Posterior vena cava (tissue), 2 donors: ENCODE measurements at regions not wholly inside any gene's neighbourhood (a gene's known extent, or its start where the extent isn't known, plus 50 kb on each side); places are given as distances from the start of the nearest gene placed in this dataset.

Source experiments
- DNase-seq: peaks from one replicate; pipeline ENCODE4 v3.0.0-alpha.2; 2020; ENCODE audit warnings: low spot score
- intact Hi-C, 2 donors: fragments of 100-400 bp; cut with DNase I; formaldehyde crosslinking; loops; one replicate each; pipeline versions ENCODE4 v1.14.1 to v1.14.2; 2022 to 2023
- donor health status: DM: yes; HTN: yes; CAD: no.
- donor health status: DM: yes; HTN: yes; CAD: no.

- intact Hi-C loops = no loop called here
- DNase-seq = no peak
These were observed 238.8 kb downstream of the GXYLT1 start for GRCh38 chr12:41905759-41906297.

- intact Hi-C loops = no loop called here
These were observed 239.5 kb downstream of the GXYLT1 start for GRCh38 chr12:41905073-41905758.

DNA sequence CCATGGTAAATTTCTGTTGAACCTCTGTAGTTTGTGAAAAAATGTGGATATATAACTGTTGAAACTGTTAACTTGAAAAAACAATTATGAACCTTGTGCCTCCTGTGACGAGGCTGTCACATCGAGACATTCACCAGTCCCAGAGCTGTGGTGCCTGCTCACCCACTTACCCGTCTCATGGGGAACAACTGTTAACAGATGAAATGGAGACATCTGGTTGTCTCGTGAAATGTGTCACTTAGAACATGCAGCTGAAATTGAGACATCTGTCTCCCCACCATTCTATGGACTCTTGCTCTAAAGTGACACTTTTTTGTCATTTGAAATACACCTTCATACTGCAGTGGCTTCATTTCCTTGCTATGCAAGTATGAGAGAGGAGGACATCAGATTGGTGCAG lies 240.6 kb downstream of the GXYLT1 start:
- DNase-seq = no peak
- intact Hi-C loops = no loop called here

More at GRCh38 chr12:41905073-41905758, 239.5 kb downstream of the GXYLT1 start:
- DNase-seq = no peak

GRCh38 chr12:41903014-41903708 lies 241.5 kb downstream of the GXYLT1 start:
- intact Hi-C loops = no loop called here
- no peak for DNase-seq

GRCh38 chr12:41899577-41899976 lies 245.1 kb downstream of the GXYLT1 start:
- intact Hi-C loops = no loop called here
- DNase-seq = no peak

- intact Hi-C loops = no loop called here
These were observed 247.1 kb downstream of the GXYLT1 start for GRCh38 chr12:41897593-41897992.

DNA sequence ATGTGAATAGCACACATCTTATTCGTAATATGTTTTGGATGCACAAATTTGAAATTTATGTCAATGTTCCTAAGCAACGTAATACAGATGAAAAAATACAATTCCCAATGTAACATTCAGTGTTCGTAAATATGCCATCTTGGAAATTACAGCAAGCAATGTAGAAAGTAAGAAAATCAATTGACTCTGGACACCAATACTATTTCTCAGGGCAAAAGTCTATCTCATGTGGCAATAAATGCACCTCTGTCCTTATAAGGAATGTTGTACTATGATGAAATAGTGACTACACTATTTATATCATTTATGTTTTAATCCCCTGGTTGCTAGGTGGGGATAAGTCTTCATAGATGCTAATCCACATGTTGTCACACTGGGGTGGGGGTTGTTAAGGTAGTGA lies 251.2 kb downstream of the GXYLT1 start:
- DNase-seq = no peak
- intact Hi-C loops = no loop called here

More at GRCh38 chr12:41897593-41897992, 247.1 kb downstream of the GXYLT1 start:
- no peak for DNase-seq

GRCh38 chr12:41892302-41892701 lies 252.4 kb downstream of the GXYLT1 start:
- intact Hi-C loops = no loop called here
- DNase-seq = no peak

DNA sequence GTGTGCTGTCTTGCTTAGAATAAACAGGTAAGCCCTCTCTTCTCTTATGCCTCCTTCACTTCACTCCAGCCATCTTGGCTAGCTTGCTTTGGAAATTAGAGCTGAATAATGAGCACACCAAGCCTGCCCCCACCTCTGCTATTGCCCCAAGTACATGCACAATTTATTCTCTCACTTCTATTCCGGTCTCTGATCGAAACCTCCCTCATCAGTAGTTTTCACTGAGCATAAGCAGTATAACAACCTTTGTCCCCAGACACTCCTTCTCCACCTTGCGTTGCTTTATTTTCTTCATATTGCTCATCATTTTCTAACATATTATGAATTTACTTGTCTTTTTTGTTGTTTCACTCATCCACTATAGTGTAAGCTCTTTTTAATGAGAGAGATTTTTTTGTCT lies 253.4 kb downstream of the GXYLT1 start:
- DNase-seq = no peak
- intact Hi-C loops = no loop called here

GRCh38 chr12:41888285-41888684 lies 256.4 kb downstream of the GXYLT1 start:
- DNase-seq = no peak
- intact Hi-C loops = no loop called here

DNA sequence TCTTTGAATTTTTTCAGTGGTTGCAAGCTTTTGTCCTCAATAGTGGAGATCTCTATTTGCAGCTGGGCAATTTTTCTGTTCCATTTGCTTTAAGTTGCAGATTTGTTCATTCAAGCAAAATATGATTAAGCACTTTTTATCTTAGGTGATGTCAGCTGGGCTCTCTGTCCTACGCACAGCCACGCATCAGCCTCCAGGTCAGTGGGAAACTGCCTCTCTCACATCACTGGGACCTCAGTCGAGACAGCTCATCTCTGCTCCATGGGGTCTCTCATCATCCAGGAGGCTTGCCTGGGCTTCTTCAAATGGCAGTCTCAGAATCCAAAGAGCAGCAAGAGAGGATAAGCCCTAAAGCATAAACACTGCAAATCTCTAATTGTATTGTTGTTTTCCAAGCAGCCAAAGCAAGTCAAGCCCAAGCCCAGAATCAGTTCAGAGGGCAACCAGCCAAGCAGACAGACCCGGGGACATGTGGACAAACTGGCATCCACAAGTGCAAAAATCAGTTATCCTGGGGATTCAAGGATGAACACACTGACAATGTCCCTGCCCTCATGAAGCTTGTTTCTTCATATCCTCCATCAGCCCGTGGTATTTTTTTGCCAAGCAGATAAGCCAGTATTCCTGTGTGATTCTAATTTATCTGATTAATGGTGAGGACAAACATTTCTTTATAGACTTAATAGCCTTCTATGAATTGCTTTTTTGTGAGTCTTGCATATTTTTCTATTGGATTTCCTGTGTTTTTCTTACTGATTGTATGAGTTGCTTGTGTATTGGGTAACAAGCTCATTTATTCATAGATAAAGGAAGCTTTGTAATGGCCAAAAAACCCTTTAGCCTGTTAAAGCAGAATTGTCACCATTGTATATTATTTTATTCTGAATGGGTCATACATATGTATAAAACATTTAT lies 262.5 kb downstream of the GXYLT1 start:
- intact Hi-C loops = no loop called here
- DNase-seq = no peak

- DNase-seq = no peak
- intact Hi-C loops = no loop called here
These were observed 275.2 kb downstream of the GXYLT1 start for GRCh38 chr12:41869432-41869831.

DNA sequence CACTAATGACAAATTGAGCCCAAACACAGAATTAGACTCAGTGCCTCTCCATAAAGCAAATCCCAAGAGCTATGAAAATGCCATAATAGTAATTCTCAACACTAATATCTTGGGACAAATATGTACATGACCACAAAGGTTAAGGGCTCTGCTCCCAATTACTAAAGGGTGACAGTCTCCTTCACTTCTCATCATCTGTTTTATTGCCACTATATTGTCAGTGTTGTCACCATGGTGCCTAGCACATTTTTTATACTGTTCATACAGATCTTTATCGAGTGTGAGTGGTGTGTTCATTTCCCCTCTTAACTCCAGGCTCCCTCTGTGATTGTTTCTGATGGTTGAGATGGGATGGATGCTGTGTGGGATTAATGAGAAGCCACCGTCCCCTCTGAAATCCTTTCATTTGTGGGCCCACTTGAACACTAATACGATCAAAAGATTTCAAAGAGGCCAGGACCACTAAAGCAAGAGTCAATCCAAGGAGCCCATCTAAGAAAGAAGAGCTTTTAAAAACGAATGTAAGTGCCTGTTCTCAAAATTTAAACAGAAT lies 277.7 kb downstream of the GXYLT1 start:
- intact Hi-C loops = no loop called here
- DNase-seq = no peak

DNA sequence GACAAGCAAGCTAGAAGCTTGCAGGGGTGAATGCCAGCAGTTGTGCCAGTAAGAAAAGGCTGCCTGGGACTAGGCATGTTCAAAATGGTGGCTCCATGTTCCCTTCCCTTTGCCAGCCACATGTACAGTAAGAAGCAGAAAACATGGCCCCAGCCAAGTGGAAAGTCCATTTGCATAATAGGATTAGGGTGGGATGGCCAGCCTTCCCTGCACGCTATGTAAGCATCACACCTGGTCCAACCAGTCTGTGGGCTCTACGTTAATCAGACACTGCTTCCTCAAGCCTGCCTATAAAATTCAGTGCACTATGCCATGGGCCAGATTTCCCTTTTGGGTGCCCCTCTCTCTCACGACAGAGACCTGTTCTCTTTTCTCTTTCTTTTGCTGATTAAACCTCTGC lies 288.4 kb downstream of the GXYLT1 start:
- intact Hi-C loops = no loop called here
- DNase-seq = no peak

DNA sequence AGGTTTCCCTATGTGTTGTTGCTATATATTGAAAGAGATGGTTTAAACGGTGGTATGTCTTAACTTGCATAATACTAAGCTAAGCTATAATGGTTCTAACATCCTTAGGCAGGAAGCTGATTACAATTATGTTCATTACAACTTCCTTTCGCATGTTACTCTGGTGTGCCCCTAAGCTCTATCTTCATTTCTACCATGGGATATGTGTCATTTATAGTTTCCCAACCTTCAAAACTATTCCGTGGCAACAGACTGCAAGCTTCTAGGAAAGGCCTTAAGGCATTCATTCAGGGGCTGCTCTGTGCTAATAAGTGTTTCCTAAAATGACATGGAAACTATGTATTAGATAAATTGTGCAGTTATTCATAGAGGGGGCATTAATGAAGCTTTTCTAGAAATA lies 294.6 kb downstream of the GXYLT1 start:
- intact Hi-C loops = no loop called here
- DNase-seq = no peak

DNA sequence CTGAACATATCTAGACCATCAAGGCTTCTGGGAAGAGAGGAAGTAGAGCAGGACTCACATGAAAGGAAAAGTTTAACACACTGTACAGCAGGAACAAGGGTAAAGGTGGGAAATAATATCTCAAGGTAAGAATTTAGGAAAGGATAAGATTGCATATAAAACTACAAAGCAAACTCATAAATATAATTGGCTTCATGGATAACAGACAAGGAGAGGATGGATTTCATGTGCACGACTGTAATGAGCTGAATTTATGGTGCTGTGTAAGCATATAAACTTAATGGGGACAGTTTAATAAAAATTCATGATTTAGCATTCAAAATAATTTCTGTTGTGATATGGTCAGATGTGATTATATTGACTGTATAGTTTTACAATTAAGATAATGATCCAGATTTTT lies 298.0 kb downstream of the GXYLT1 start:
- intact Hi-C loops = no loop called here
- no peak for DNase-seq

DNA sequence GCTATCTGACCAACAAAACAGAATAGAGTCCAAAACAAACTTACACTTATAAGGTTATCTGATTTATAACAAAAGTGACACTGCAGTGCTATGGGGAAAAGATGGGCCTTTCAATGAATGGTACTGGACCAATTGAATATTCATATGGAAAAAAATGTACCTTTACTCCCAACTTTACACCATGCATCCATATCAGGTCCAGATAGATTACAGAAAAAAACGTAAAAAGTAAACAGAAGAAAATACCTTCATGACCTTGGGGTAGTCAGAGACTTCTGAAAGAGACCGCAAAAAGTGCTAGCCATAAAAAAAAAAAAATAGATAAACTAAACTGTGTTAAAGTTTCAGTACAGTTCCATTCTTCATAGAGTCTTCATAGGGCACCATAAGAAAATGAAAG lies 308.3 kb downstream of the GXYLT1 start:
- intact Hi-C loops = no loop called here
- DNase-seq = no peak

DNA sequence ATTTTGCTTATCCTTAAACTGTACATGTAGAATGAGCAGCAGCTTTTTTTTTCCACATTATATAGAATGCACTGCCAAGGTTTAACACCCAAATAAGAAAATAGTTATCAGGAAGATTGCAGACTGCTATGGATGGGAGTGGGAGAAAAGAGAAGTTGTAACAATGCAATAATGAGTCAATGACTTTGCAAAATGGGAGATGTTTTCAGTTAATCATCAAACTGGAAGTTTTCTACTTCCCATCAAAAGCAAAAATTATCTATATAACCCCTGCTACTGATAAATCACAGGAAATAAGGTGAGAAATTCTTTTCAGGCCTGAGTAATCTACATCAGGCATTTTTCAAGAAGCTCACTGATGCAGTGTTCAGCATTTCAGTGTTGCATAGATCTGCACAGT lies 309.1 kb downstream of the GXYLT1 start:
- intact Hi-C loops = no loop called here
- no peak for DNase-seq

DNA sequence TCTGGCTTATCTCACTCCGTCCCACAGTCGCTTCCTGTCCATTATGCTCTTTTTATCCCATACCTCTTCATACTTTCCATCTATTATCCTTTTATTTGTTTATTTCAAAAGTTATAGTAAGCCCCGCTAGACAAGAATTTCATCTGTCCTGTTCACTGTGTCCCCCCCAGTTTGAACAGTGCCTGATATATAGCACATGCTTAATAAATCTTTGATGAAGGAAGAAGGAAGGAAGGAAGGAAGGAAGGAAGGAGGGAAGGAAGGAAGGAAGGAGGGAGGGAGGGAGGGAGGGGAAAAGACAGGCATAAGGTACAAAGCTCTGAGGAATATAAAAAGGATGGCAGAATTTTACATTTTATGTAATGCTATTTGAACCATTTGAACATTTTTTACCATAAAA lies 324.7 kb downstream of the GXYLT1 start:
- DNase-seq = no peak
- intact Hi-C loops = no loop called here

DNA sequence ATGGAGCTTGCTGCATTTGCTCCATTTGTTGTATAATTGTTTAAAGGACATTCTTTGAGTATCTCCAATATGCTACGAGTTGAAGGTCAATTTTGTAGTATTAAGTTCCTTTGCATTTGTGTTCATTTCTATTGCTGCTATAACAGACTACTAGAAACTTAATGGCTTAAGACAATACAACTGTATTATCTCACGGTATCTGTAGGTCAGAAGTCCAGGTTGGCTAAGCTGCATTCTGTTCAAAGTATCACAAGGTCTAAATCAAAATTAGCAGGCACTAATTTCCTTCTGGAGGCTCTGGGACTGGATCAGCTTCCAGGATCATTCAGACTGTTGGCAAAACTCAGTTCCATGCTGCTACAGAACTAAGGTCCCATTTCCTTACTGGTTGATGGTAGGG lies 340.6 kb downstream of the GXYLT1 start:
- intact Hi-C loops = no loop called here
- no peak for DNase-seq
